ENCODE measurements at regions not wholly inside any gene's neighbourhood (a gene's known extent, or its start where the extent isn't known, plus 50 kb on each side); places are given as distances from the start of the nearest gene placed in this dataset.

GRCh38 chr5:33305572-33305971 lies 135.2 kb upstream of the TARS1 start:
- DNase-seq: no peak

GRCh38 chr5:33306758-33307157 lies 134.0 kb upstream of the TARS1 start:
- DNase-seq: no peak

GRCh38 chr5:33308586-33308985 lies 132.2 kb upstream of the TARS1 start:
- no peak for DNase-seq

GRCh38 chr5:33309068-33309467 lies 131.7 kb upstream of the TARS1 start:
- DNase-seq: no peak

GRCh38 chr5:33309536-33310345 lies 131.0 kb upstream of the TARS1 start:
- no peak for DNase-seq

GRCh38 chr5:33310451-33310850 lies 130.3 kb upstream of the TARS1 start:
- DNase-seq: no peak

GRCh38 chr5:33311893-33312292 lies 128.9 kb upstream of the TARS1 start:
- no peak for DNase-seq

- DNase-seq: no peak
These were observed 127.9 kb upstream of the TARS1 start for GRCh38 chr5:33312571-33313549.

- peak in 1 of 2 experiments; percentile 26 for DNase-seq
These were observed 125.6 kb upstream of the TARS1 start for GRCh38 chr5:33315189-33315588.

GRCh38 chr5:33316773-33317172 lies 124.0 kb upstream of the TARS1 start:
- no peak for DNase-seq

- DNase-seq: no peak
These were observed 123.5 kb upstream of the TARS1 start for GRCh38 chr5:33317271-33317670.

GRCh38 chr5:33319151-33319550 lies 121.6 kb upstream of the TARS1 start:
- no peak for DNase-seq

GRCh38 chr5:33319841-33320240 lies 120.9 kb upstream of the TARS1 start:
- no peak for DNase-seq

GRCh38 chr5:33321026-33321425 lies 119.7 kb upstream of the TARS1 start:
- DNase-seq: no peak

GRCh38 chr5:33322632-33323031 lies 118.1 kb upstream of the TARS1 start:
- no peak for DNase-seq

- no peak for DNase-seq
These were observed 116.0 kb upstream of the TARS1 start for GRCh38 chr5:33324667-33325307.

- no peak for DNase-seq
These were observed 111.9 kb upstream of the TARS1 start for GRCh38 chr5:33328818-33329217.

GRCh38 chr5:33329891-33330290 lies 110.9 kb upstream of the TARS1 start:
- DNase-seq: no peak

GRCh38 chr5:33330426-33330825 lies 110.3 kb upstream of the TARS1 start:
- DNase-seq: no peak

GRCh38 chr5:33330992-33331391 lies 109.8 kb upstream of the TARS1 start:
- no peak for DNase-seq

GRCh38 chr5:33332804-33333203 lies 108.0 kb upstream of the TARS1 start:
- no peak for DNase-seq

- DNase-seq: no peak
These were observed 105.9 kb upstream of the TARS1 start for GRCh38 chr5:33334829-33335228.

GRCh38 chr5:33336891-33337636 lies 103.7 kb upstream of the TARS1 start:
- no peak for DNase-seq
